GM19372 (cell line): ENCODE measurements at regions not wholly inside any gene's neighbourhood (a gene's known extent, or its start where the extent isn't known, plus 50 kb on each side); places are given as distances from the start of the nearest gene placed in this dataset.
"Not testable (repeated sequence)": the region's sequence is repeated elsewhere in the genome, so short reads cannot be mapped to it uniquely, and the experiment has no call there.

Experiments used
- ATAC-seq: cut with Tn5 transposase; IDR thresholded peaks from one replicate; pipeline ENCODE4 v1.9.1; 2021; ENCODE audit warnings: mild to moderate bottlenecking, low read depth, moderate library complexity; ENCODE audit not compliant: unreplicated experiment

DNA sequence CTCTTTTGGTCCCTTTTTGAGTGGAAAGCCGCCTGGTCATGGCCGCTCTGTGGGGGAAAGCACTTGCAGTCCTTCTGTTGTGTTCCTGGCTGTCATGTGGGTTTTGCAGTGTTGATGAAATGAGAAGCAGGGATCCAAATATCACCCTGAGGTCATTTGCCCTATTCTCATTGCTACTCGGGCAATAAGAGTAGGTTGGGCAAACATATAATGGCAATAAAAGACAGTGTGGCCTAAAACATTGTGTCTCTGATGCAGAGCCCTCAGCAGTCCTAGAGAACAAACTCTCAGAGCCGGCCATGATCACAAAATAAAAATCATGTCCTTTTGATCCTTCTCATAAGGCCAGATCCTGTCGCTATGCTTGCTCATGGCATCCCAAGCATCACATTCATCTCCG is 361.1 kb upstream of the KLF4 start:
- no peak for ATAC-seq

DNA sequence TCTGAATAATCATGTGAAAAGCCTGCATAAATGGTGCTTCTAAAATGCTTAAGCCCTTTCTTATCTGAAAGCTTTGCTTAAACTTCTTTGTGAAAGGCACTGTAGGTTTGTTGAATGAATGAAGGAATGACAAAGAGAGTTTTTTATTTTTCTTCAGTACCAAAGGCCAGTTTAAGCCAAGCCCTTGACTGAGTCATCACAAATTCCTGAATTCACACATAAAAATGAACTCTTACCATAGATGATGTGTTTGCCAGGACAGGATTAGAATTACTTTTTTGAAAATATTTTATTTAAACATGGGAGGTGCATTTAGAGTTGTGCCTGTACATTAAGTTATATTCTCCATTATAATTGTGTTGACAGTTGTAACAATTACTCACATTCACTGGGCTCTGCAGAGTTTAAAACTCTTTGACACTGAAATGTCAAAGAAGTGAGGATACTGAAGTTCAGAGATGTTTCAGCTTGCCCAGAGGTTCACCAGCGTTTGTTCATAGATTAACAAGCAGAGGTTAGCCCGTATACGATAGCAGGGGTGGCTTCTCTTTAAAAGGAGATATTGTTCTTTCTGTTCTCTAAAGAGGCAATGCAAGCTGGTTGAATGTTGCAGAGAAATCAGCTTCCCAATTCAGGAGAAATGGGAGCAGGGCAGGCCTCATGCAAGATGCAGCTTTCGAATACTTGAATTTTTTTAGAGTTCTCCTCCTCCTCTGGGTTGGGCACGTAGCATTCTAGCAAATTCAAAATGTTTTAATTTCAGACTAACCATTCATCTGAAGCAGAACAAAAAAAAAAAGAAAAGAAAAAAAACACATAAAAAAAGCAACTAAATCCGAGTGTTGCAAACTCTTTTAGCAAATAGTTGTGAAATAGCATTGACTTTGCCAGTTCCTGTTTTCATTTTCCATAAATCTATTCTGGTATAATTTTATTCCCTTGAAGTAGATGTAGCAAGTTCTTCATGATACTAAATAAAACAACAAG is 358.7 kb upstream of the KLF4 start:
- no peak for ATAC-seq

DNA sequence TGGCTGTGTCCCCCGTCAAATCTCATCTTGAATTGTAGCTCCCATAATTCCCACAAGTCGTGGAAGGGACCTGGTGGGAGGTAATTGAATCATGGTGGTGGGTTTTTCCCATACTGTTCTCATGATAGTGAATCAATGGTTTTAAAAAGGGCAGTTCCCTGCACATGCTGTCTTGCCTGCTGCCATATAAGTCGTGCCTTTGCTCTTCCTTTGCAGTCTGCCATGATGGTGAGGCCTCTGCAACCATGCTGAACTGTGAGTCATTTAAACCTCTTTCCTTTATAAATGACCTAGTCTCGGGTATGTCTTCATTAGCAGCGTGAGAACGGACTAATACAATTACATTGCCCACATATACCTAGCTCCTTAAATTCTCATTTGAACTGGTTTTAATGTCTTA is 353.0 kb upstream of the KLF4 start:
- no peak for ATAC-seq

DNA sequence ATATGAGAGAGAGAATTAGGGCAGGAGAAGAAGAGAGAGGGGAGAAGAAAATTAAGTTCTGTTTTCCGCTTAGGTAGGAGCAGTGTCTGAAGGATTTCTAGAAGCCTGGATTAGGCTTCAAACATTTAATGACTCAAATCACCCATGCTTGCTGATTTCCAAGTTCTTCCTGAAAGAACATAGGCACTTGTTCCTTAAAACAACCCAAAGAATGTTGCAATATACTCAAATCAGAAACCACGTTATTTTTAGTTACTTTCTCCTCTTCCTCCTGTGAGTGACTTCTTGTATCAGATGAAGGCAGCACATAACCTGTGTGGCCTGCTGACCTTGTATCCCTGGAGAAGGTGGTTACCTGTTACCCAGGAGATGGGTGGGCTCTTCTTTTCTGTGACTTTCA is 351.5 kb upstream of the KLF4 start:
- ATAC-seq: no peak

DNA sequence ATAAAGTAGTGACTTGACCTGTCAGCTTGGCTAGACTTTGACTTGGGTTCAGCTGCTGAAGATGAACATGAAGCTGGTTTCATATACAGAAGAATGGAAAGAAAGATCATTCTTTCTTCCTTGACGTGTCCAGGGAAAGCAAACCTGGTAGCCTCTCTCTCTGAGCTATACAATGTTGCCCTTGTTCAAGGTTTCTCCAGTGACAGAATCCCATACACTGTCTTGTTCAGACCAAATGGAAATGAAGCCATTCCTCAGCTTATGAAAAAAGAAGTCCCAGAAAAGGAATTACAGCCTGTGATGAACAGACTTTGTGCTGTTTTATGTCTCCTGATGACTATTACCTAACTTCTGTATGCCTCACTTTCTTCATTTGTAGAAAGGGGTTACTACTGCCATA is 349.8 kb upstream of the KLF4 start:
- ATAC-seq: no peak

DNA sequence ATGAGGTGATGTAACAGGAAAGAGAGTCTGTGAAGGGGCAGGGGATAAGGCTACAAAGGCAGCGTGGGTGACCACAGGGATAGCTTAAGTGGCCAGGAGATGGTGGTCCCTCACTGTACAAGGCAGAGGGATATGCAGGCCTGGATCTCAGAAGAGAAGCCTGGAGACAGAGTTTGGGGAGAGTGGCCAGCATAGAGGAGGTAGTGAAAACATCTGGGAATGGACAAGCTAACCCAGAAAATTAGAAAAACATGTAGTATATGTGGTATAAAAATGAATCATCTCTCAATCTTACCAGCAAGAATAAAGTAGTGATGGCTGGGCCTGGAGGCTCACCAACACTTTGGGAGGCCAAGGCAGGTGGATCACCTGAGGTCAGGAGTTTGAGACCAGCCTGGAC is 349.2 kb upstream of the KLF4 start:
- no peak for ATAC-seq

DNA sequence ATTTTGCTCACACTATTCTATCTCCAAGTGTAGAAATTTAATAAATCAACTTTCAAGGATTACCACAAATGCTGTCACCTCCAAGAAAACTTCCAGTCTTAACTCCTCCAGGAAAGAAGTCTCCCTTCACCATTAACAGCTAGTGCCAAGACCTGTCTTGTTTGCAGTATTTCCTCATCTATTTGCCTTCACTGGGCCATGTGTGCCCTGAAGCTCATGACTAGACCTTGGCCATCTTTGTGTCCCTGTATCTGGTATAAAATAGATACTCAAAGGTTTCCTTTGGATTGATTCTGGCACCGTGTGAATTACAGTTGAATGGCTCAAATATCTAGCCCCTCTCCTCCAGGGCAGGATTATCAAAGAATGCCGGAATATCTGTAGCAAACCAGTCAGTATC is 346.7 kb upstream of the KLF4 start:
- no peak for ATAC-seq

DNA sequence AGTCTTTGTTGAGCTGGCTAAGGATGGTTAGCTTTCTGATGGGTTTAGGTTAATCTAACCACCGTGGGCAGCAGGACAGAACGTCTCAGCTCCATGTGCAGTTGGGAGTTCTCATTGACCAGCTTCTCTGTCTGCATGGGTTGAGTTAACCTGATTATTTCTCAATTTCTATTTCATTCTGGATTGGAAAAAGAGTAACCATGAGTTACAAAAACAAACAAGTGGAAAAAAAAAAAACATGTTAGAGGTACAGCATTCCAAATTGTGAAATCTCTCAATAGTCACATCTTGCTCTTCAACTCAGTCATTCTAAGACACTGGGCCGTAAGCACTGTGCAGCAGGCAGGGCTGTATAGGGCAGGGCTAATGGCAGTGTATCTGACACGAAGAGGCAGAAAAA is 343.7 kb upstream of the KLF4 start:
- ATAC-seq: no peak

DNA sequence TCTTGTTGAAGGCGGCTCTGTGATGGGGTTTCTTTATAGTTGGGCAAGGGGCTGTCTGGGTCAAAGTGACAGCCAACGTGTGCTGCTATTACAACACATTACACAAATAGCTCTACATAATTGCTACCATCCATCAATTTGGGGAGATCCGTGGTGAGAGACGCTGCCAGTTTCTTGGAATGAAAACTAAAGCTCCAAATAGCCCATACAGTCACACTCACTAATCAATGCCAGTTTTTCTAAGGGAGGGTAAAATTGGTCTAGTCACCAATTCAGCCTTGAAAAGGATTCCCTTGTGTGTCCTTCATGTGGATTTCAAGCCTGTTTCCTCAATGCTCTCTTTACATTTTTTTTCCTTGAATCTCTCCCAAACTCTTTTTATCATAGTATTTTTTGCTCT is 343.3 kb upstream of the KLF4 start:
- ATAC-seq: no peak

DNA sequence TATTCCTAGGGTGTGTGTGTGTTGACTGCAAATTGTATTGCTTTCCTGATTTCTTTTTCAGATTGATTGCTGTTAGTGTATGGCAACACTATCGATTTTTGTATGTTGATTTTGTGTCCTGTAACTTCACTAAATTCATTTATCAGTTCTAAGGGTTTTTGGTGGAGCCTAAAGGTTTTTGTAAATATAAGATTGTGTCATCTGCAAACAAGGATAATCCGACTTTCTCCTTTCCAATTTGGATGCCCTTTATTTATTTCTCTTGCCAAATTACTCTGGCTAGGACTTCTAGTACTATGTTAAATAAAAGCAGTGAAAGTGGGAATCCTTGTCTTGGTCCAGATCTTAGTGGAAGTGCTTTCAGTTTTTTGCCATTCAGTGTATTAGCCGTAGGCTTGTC is 340.9 kb upstream of the KLF4 start:
- ATAC-seq: no peak

DNA sequence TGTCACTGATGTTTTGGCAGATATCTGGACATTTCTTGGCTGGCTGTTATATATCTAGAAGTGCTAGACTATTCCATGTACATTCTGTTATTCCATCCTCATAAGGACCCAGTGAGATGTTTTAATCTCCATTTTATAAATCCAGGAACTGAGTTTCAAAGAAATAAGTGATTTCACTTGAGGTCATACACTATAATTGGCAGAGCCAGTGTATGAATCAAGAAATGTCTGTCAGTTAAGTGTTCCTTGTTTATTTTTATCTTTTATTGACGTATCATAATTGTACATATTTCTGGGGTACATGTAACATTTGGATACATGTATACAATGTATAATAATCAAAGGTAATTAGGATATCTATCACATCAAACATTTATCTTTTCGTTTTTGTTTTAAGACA is 338.3 kb upstream of the KLF4 start:
- no peak for ATAC-seq

DNA sequence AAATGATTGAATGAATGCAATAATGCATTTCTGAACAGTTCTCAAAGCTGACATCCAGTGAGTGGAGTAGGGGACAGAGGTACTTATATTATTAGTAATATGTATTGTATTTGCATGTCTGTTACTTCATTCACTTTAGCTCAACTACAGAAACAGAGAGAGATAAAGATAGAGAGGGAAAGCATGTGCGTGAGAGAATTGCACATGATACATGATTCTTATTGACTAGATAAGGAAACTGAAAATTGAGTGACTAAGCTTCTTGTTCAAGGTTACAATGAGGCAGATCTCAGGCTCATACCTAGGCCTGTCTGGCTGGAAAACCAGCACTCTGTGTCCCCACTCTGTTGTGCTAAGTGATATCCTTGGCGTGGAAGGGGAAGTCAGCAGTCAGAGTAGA is 337.7 kb upstream of the KLF4 start:
- no peak for ATAC-seq

DNA sequence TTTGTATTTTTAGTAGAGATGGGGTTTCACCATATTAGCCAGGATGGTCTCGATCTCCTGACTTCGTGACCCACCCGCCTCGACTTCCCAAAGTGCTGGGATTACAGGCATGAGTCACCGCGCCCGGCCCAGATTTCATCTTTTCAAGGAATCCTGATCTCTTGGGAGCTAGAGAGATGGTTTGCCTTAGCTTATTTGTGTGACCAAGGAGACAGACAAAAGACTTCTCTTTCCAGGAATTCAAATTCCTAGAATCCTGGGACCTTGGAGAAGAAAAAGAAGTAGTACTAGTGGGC is 337.1 kb upstream of the KLF4 start:
- ATAC-seq: not testable (repeated sequence)

DNA sequence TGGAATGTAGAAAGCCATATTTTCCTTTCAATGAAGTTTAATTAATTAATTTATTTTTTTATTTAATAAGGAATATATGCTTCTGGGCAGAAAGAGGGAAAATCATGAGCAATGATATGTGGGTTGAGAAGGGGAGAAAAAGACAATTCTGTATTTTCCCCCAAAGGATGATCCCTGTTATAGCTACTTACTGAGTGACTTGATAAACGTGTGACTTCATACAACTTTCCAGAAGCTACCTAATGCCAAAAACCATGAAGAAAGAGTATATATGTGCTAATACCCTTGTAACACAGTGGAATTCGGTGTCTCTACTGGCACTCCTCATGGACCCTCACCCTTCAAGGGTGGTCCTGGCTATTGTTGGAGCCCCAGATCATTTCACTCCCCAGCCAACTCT is 335.0 kb upstream of the KLF4 start:
- no peak for ATAC-seq

DNA sequence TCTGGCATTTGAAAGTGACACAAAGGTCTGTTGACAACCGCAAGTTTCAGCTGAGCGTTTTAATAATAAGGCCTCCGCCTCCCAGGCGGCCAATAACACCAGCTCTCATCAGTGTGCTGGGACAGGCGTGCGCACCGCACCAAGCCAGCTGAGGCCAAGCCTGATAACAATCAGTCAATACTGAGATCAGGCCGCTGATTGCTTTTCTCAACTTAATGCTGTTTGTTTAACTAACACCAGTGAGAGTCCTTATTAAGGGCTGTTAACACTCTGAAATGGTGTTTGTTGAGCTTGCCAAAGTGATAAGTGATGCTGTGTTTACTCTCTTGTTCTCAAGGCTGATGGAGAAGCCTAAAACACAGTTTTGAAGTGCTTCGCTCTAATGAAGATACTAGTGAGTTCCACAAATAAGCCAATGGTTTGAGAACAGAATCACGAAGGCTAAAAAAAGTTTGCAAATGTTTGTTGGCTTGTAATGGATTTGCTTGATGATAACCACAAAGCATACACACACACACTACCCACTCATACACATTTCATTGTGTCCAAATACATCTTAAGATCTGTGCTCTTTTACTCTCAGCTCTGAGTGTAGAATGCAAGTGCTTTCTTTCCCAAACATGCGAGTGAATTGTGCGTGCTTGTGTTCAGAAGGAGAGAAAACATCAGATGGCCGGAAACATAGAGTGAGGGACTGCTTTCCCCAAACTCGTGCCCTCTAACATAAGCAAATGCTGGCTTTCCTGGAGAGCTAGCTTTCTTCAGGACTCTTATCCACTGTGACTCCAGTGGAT is 330.4 kb upstream of the KLF4 start:
- ATAC-seq: no peak

DNA sequence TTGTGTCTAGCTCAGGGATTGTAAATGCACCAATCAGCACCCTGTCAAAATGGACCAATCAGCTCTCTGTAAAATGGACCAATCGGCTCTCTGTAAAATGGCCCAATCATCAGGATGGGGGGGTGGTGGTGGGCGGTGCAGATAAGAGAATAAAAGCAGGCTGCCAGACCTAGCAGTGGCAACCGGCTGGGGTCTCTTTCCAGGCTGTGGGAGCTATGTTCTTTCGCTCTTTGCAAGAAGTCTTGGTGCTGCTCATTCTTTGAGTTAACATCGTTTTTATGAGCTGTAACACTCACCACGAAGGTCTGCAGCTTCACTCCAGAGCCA is 328.9 kb upstream of the KLF4 start:
- ATAC-seq: not testable (repeated sequence)

DNA sequence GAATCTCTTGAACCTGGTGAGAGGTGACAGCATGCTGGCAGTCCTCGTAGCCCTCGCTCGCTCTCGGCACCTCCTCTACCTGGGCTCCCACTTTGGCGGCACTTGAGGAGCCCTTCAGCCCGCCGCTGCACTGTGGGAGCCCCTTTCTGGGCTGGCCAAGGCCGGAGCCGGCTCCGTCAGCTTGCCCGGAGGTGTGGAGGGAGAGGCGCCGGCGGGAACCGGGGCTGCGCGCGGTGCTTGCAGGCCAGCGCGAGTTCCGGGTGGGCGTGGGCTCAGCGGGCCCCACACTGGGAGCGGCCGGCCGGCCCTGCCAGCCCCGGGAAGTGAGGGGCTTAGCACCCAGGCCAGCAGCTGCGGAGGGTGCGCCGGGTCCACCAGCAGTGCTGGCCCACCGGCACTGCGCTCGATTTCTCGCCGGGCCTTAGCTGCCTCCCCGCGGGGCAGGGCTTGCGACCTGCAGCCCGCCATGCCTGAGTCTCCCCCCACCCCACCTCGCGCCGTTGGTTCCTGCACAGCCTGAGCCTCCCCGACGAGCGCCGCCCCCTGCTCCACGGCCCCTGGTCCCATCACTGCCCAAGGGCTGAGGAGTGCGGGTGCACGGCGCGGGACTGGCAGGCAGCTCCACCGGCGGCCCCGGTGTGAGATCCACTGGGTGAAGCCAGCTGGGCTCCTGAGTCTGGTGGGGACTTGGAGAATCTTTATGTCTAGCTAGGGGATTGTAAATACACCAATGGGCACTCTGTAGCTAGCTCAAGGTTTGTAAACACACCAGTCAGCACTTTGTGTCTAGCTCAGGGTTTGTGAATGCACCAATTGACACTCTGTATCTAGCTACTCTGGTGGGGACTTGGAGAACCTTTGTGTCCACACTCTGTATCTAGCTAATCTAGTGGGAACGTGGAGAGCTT is 328.3 kb upstream of the KLF4 start:
- not testable (repeated sequence) for ATAC-seq

DNA sequence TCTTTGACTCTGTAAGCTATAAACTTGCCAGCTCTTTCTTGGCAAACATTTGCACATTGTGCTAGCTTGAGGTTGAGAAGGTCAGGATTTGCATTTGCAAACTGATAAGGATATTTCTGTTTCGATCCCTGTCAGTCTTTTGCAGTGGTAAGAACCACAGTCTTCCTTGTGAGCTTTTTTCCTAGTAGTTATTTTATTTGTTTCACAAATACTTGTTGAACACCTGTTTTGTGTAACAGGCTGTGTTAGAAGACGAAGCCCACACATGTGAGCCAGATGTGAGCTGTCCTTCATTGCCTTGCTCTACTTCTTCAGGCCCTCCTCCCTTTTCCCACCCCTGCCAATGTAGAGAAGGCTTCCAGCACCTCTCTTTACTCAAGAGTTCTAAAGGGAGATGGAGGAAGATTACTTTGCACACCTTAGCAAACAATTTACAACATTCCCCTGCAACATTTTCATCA is 327.0 kb upstream of the KLF4 start:
- ATAC-seq: no peak

DNA sequence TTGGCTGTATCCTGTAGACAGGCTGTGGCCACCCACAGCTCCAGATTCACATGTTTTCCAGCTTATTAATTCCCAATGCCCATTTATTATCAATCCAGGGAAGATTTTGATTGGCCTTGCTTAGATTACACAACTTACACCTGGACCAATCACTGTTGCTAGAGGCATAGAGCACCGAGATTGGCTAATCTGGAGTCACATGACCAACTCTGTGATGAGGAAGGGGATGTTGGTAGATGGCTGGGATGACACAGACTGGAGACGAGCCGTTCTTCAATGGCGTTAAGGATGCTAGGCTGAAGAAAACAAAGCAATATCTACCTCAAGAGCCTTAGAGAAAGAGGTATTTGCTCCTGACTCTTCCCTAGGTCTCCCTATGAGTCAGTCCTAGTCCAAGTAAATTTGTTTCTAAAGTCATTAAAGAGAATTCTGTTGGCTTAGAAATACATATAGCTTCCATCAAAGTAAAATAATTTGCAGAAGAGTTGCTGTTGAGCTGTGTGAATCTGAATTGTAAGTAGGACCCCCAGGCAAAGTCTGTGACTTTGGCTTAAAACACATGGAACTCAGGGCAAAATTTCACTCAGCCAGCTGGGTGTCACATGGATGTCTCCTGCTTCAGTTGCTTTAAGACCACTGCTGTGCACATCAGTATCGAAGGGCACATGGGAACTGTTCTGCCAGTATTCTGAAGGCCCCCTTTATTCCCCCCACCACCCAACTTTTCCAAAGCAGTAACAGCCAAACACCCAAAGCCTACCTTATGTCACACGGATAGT is 326.4 kb upstream of the KLF4 start:
- ATAC-seq: no peak

DNA sequence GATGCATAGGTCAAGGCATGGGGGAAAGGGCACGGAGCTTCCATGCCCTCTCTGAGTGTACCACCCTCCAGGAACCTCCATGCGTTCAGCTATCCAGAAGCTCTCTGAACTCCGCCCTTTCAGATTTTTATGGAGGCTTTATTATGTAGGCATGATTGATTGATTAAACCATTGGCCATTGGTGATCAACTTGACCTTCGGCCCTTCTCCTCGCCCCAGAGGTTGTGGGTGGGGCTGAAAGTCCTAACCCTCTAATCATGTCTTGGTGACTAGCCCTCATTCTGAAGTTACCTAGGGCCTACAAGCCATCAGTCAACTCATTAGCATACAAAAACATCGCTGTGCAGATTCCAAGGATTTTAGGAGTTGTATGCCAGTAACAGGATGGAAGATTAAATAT is 323.7 kb upstream of the KLF4 start:
- ATAC-seq: no peak
